Transverse colon (tissue), 4 donors: ENCODE measurements at regions not wholly inside any gene's neighbourhood (a gene's known extent, or its start where the extent isn't known, plus 50 kb on each side); places are given as distances from the start of the nearest gene placed in this dataset.

Experiments used
- DNase-seq: peaks from one replicate; pipeline ENCODE4 v3.0.0-alpha.2; 2019
- H3K27ac ChIP-seq, 4 donors: fragments of 200-600 bp; sonication (generic); 2 replicates each; pipeline ENCODE4 v1.5.1; 2016 to 2018; ENCODE audit warnings: inconsistent platforms in 4 of 4
- H3K27me3 ChIP-seq: fragments of 200-600 bp; sonication (generic); 2 replicates; pipeline ENCODE4 v1.5.1; 2017; ENCODE audit warnings: inconsistent platforms
- H3K36me3 ChIP-seq, 4 donors: fragments of 200-600 bp; sonication (generic); 2 replicates each; pipeline ENCODE4 v1.5.1; 2017 to 2019; ENCODE audit warnings: inconsistent platforms in 4 of 4
- H3K4me1 ChIP-seq, 4 donors: fragments of 200-600 bp; sonication (generic); 2 replicates each; pipeline ENCODE4 v1.5.1; 2017 to 2020; ENCODE audit warnings: inconsistent platforms in 4 of 4
- H3K4me3 ChIP-seq, 4 donors: fragments of 200-600 bp; sonication (generic); 1 replicate in 1 of 4; 2 replicates in 3 of 4; pipeline versions ENCODE4 v1.5.1 to v1.6.1; 2017 to 2019; ENCODE audit warnings: inconsistent platforms in 4 of 4
- H3K9me3 ChIP-seq, 2 donors: fragments of 200-600 bp; sonication (generic); 2 replicates each; pipeline ENCODE4 v1.5.1; 2017 to 2019; ENCODE audit warnings: inconsistent platforms in 2 of 2
- CTCF ChIP-seq, 5 experiments: fragments of 200-600 bp in 3 of 5; fragments of 450-650 bp in 2 of 5; sonication (generic) in 3 of 5; IDR thresholded peaks; 1 replicate in 2 of 5; 2 replicates in 3 of 5; pipeline ENCODE4 v1.5.1; 2016 to 2017; ENCODE audit warnings: antibody characterized with exemption in 5 of 5, inconsistent platforms in 3 of 5, mild to moderate bottlenecking in 2 of 5, moderate library complexity in 1 of 5
- EP300 ChIP-seq: sonication (generic); formaldehyde crosslinking; IDR thresholded peaks from one replicate; pipeline ENCODE4 v1.6.1; 2017; ENCODE audit warnings: antibody characterized with exemption, low read depth
- POLR2A ChIP-seq: fragments of 450-650 bp; IDR thresholded peaks from one replicate; pipeline ENCODE4 v1.6.1; 2016; ENCODE audit warnings: antibody characterized with exemption, mild to moderate bottlenecking, moderate library complexity
- POLR2AphosphoS5 ChIP-seq, 3 donors: sonication (generic); formaldehyde crosslinking; IDR thresholded peaks; one replicate each; pipeline ENCODE4 v1.6.1; 2016; ENCODE audit warnings: antibody characterized with exemption in 3 of 3
- WGBS, 2 donors: methylation state at CpG; one replicate each; pipeline ENCODE4 v1.1.5; 2018; ENCODE audit warnings: low coverage in 1 of 2; 5-methylcytosine and 5-hydroxymethylcytosine counted together
- in situ Hi-C, 4 donors: fragments of 200-750 bp; cut with MboI; loops; one replicate each; pipeline versions ENCODE4 v1.15.0 to v1.15.1; 2017; ENCODE audit warnings: low sequenced_read_pairs in 3 of 4, low pct_ligation_motif_present in 1 of 4, low pct_unique_long_range_greater_than_20kb in 1 of 4
- intact Hi-C: fragments of 100-400 bp; cut with DNase I; formaldehyde crosslinking; loops from one replicate; pipeline ENCODE4 v1.15.1; 2023; ENCODE audit warnings: low total_unique reads

- intact Hi-C loops, result no loop called here
- no peaks in the 10 kb centered on the region for H3K36me3 ChIP-seq
- 77 to 79% methylated on average over 2 of the region's 2 CpGs for WGBS, 2 donors
- TF ChIP-seq POLR2AphosphoS5 (IDR thresholded peaks at IDR 0.05) (no peak), CTCF (IDR thresholded peaks at IDR 0.05) (no peak), POLR2A (no peak), EP300 (no peak)
- H3K9me3 ChIP-seq, result no peaks in the 10 kb centered on the region
- H3K27ac ChIP-seq, result no peak overlapping the region
- in situ Hi-C loops, result no loop called here
- DNase-seq, result no peak
- no peaks in the 10 kb centered on the region for H3K27me3 ChIP-seq
- H3K4me3 ChIP-seq, result no peak overlapping the region
- H3K4me1 ChIP-seq, result no peaks in the 10 kb centered on the region
These were observed 102.6 kb upstream of the CDH11 start for GRCh38 chr16:65224471-65224870.

DNA sequence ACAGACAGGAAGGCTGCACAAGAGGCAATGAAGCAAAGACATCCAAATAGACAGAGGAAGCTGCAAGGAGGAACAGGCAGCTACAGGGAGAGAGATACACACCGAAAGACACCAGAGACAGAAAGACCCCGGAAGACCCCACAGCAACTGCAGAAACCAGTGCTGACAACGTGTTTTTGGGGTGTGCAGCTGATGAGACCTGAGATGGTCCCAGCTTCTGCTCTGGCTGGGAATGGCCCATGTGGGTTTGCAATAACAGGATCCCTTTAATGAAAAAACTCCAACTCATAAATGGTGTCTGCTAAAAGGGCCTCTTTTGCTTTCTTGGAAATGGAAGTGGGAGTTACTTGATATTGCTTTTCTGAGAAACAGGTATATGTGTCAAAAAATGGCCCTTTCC is 101.5 kb upstream of the CDH11 start:
- Histone ChIP-seq H3K27ac (no peak overlapping the region), H3K36me3 (no peaks in the 10 kb centered on the region), H3K27me3 (no peaks in the 10 kb centered on the region), H3K4me3 (no peak overlapping the region), H3K9me3 (no peaks in the 10 kb centered on the region), H3K4me1 (no peaks in the 10 kb centered on the region)
- in situ Hi-C loops, result no loop called here
- no peak for DNase-seq
- 65% methylated on average over 3 of the region's 3 CpGs; no CpG with 5 or more reads in 1 of the 2 donors for WGBS, 2 donors
- intact Hi-C loops, result no loop called here
- TF ChIP-seq POLR2A (no peak), POLR2AphosphoS5 (IDR thresholded peaks at IDR 0.05) (no peak)

- DNase-seq, result no peak
- Histone ChIP-seq H3K9me3 (no peaks in the 10 kb centered on the region), H3K4me3 (no peak overlapping the region), H3K36me3 (no peaks in the 10 kb centered on the region), H3K27me3 (no peaks in the 10 kb centered on the region), H3K27ac (no peak overlapping the region), H3K4me1 (no peaks in the 10 kb centered on the region)
- intact Hi-C loops (no loop called here), in situ Hi-C loops (no loop called here)
- WGBS, 2 donors, result 20 to 71% methylated on average over 1 to 6 of the region's 6 CpGs
- no peak for TF ChIP-seq EP300
- no peak for TF ChIP-seq CTCF (IDR thresholded peaks at IDR 0.05)
- TF ChIP-seq POLR2AphosphoS5 (IDR thresholded peaks at IDR 0.05), result no peak
- no peak for TF ChIP-seq POLR2A
These were observed 100.7 kb upstream of the CDH11 start for GRCh38 chr16:65222536-65222935.

DNA sequence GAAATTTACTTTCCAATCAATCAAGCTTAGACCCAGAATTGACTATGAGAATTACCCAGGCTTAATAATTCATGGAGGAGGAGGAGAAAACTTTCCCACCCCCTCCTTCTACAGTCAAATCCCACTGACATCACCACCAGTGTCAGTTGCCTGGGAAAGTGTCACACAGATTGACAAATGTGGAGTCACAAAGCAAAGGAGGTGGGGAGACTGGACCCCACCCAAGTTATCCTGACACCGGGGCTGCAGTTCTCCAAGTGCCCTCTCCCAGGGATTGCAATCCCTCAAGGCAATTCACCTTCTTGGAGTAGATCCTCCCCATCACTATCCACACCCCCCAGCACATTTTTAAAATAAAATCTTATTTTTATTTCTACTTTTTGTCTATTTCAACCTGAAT is 100.2 kb upstream of the CDH11 start:
- TF ChIP-seq POLR2AphosphoS5 (IDR thresholded peaks at IDR 0.05) (no peak), POLR2A (no peak)
- no peak overlapping the region for H3K27ac ChIP-seq
- no peaks in the 10 kb centered on the region for H3K4me1 ChIP-seq
- H3K9me3 ChIP-seq, result no peaks in the 10 kb centered on the region
- in situ Hi-C loops, result no loop called here
- no peaks in the 10 kb centered on the region for H3K36me3 ChIP-seq
- 60 to 68% methylated on average over 1 of the region's 1 CpG for WGBS, 2 donors
- H3K27me3 ChIP-seq, result no peaks in the 10 kb centered on the region
- no peak overlapping the region for H3K4me3 ChIP-seq
- intact Hi-C loops, result no loop called here
- no peak for DNase-seq

DNA sequence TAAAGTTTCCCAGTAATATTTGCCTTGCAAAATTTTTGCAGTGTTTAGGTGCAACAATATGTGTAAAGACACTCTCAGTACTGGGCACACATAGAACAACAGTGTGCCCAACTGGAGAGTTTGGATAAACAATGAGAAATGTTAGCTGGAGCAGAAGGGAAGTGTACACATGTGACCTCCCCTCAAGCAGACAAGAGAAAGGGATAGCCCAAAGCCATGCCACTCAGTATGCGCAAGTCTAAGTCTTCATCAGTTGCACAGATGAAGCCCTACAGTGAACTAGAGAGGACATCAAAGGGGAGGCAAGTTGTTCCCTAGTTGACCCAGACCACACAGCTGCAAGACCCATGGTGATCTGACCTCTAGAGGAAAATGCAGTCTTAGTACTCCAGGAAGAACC is 97.9 kb upstream of the CDH11 start:
- DNase-seq, result no peak
- 100% methylated on average over 1 of the region's 1 CpG; no CpG with 5 or more reads in 1 of the 2 donors for WGBS, 2 donors
- no peaks in the 10 kb centered on the region for H3K9me3 ChIP-seq
- no peaks in the 10 kb centered on the region for H3K36me3 ChIP-seq
- H3K4me1 ChIP-seq, result no peaks in the 10 kb centered on the region
- no peaks in the 10 kb centered on the region for H3K27me3 ChIP-seq
- TF ChIP-seq EP300, result no peak
- no peak for TF ChIP-seq CTCF (IDR thresholded peaks at IDR 0.05)
- no peak for TF ChIP-seq POLR2A
- no peak for TF ChIP-seq POLR2AphosphoS5 (IDR thresholded peaks at IDR 0.05)
- H3K4me3 ChIP-seq, result no peak overlapping the region
- H3K27ac ChIP-seq, result no peak overlapping the region
- in situ Hi-C loops, result no loop called here
- intact Hi-C loops, result no loop called here
